ENCODE measurements at regions not wholly inside any gene's neighbourhood (a gene's known extent, or its start where the extent isn't known, plus 50 kb on each side); places are given as distances from the start of the nearest gene placed in this dataset.

GRCh38 chr5:107325866-107326265 is 344.9 kb downstream of the EFNA5 start:
- TF ChIP-seq GATA3 (IDR thresholded peaks at IDR 0.05; ENCODE audit: low read depth, low read length), result no peak
- TF ChIP-seq GATA2 (IDR thresholded peaks at IDR 0.05; ENCODE audit: low read depth, low read length), result no peak

DNA sequence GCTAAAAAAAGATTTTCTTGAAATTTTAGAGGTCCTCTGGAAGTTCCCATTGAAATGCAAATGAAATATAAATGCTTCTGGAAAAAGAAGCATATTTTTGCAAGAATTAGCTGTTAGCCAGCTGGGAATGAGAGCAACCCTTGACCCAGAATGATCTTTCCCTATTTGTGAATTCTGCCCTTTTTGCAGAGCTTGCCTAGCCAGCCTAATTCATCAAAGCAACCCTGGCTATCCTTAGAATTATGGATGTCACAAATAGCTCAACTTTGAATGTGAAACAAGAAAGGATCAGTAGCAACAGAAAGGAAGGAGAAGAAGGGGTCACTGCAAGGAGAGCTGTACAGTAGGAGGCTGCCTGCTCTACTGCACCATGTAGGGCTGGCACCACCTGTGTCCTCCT is 345.9 kb downstream of the EFNA5 start:
- no peak for TF ChIP-seq GATA2 (IDR thresholded peaks at IDR 0.05; ENCODE audit: low read depth, low read length)
- no peak for TF ChIP-seq GATA3 (IDR thresholded peaks at IDR 0.05; ENCODE audit: low read depth, low read length)

DNA sequence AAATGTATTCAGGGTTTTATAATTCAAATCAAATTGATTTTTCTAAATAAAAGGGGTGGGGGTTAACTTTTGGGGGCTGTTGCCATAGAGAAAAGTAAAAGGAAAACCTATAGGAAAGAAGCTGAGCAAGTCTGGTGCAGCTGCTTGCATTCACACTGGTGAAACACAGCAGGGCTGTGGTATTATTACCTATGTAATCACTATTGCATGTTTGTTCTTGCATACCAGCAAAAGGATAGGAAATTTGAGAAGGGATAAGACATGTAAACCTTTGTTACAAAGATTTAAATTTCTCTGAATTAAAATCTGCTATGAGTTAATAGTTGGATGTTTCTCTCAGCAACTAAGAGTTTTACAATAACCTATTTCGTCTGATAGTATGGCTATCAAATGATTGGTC is 346.7 kb downstream of the EFNA5 start:
- no peak for TF ChIP-seq GATA3 (IDR thresholded peaks at IDR 0.05; ENCODE audit: low read depth, low read length)
- TF ChIP-seq GATA2 (IDR thresholded peaks at IDR 0.05; ENCODE audit: low read depth, low read length), result no peak

DNA sequence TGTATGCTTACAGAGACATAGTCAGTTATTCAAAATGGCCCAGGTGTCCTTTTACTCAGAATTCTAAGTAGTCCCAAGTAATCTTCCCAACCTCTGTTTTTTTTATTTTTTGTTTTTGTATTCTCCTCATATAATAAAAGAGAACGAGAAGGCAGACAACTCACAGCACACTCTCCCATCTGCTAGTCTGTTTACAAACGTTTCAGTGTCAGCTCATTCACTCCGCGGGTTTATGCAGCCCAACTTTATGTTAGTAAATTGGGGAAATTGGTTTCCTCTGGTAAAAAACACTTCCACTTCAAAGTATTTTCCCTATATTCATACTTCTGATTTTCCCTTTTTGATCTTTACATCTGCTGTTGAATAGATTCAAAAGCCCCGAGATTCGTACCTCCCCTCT is 347.2 kb downstream of the EFNA5 start:
- TF ChIP-seq GATA2 (IDR thresholded peaks at IDR 0.05; ENCODE audit: low read depth, low read length), result no peak

DNA sequence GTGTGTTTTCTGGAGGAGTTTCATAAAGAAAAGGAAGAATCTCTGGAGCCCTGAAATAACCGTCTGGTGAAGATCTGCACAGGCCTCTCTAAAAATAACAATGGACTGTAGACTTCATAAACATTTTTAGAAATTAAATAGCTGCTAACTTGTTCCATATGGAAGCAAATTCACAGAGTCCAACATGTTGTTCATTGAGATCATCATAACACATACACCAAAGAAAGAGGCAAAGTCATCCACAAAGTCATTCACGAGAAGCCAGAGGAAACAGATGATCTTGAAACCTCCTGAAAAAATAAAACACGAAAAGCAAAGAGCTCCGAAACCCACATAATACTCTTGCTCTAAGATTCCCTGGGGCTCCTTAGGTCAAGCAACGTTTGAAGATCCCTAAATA is 347.8 kb downstream of the EFNA5 start:
- TF ChIP-seq GATA3 (IDR thresholded peaks at IDR 0.05; ENCODE audit: low read depth, low read length), result no peak
- TF ChIP-seq GATA2 (IDR thresholded peaks at IDR 0.05; ENCODE audit: low read depth, low read length), result no peak

DNA sequence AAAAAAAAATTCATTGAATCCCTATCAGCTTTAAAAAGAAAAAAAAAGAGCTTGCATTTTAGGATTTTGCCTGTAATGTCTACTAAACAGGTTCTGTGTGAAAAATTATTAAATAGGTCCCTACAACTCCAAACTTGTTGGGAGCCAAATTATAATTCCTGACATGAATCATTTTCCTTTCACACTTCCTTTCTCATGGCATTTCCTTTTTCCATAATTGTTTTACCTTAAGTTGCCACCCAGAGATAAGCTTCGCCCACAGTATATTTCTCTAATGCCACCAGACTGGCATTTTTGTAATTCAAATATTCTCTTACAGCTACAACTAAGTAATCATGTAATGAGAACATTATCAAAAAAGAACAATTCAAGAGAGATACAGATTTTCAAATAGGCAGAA is 348.8 kb downstream of the EFNA5 start:
- no peak for TF ChIP-seq GATA3 (IDR thresholded peaks at IDR 0.05; ENCODE audit: low read depth, low read length)
- TF ChIP-seq GATA2 (IDR thresholded peaks at IDR 0.05; ENCODE audit: low read depth, low read length), result no peak

GRCh38 chr5:107320846-107321245 is 349.9 kb downstream of the EFNA5 start:
- no peak for TF ChIP-seq GATA2 (IDR thresholded peaks at IDR 0.05; ENCODE audit: low read depth, low read length)
- TF ChIP-seq GATA3 (IDR thresholded peaks at IDR 0.05; ENCODE audit: low read depth, low read length), result no peak

- TF ChIP-seq GATA3 (IDR thresholded peaks at IDR 0.05; ENCODE audit: low read depth, low read length) (no peak), GATA2 (IDR thresholded peaks at IDR 0.05; ENCODE audit: low read depth, low read length) (no peak)
Observed at GRCh38 chr5:107320376-107320775, 350.4 kb downstream of the EFNA5 start.

GRCh38 chr5:107319901-107320300 is 350.8 kb downstream of the EFNA5 start:
- no peak for TF ChIP-seq GATA2 (IDR thresholded peaks at IDR 0.05; ENCODE audit: low read depth, low read length)
- TF ChIP-seq GATA3 (IDR thresholded peaks at IDR 0.05; ENCODE audit: low read depth, low read length), result no peak

DNA sequence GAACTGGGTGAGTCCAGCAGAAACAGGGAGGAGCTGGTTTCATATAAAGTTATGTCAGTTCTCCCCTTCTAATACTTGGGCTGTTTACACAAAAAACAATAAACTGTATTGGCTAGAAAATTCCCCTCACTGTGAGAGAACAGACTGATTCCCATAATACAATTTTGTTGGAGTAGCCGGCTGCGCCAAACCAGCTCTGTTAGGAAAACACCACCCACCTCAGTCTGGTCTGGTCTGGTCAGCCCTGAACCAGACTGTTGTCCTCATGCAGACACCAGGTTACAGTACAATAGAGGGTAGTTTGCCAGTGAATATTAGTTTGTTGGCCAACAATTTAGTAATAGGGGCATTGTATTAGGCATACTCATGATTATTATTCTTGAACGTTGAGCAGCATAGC is 356.4 kb downstream of the EFNA5 start:
- TF ChIP-seq GATA3 (IDR thresholded peaks at IDR 0.05; ENCODE audit: low read depth, low read length) (no peak), GATA2 (IDR thresholded peaks at IDR 0.05; ENCODE audit: low read depth, low read length) (no peak)

DNA sequence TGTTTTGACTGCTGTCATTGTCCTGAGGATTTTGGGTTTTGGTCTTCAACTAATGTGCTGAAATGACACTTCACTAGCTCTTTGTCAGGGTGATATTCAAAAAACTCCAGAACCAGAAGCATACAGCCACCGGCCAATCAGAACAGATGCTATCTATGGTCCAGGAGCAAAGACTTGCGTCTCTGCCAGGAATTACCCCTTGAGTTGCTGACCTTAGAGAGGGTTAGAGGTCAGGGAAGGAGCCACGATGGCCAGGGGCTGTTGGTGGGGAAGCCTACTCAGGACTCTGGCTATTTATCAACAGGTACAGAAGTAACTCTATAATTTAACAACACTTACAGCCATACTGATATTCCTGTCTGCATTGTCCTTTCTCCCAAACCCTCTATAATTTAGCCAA is 356.8 kb downstream of the EFNA5 start:
- TF ChIP-seq GATA3 (IDR thresholded peaks at IDR 0.05; ENCODE audit: low read depth, low read length) (no peak), GATA2 (IDR thresholded peaks at IDR 0.05; ENCODE audit: low read depth, low read length) (no peak)

GRCh38 chr5:107313098-107313497 is 357.6 kb downstream of the EFNA5 start:
- no peak for TF ChIP-seq GATA2 (IDR thresholded peaks at IDR 0.05; ENCODE audit: low read depth, low read length)
- no peak for TF ChIP-seq GATA3 (IDR thresholded peaks at IDR 0.05; ENCODE audit: low read depth, low read length)

DNA sequence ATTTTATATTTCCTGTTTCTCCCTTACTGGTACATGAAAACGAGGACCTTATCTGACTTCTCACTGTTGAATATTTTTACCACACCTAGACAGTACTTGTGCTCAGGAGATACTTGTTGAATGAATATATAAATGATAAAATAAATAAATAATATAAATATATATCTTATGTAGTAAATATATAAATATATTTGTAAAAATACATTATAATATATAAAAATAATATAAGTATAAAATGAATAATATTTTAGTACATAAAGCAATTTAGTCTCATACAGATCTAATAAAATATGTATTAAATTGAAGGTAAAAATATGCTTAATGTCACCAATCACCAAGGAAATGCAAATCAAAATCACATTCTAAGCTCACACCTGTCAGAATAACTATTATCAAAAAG is 360.6 kb downstream of the EFNA5 start:
- no peak for TF ChIP-seq GATA3 (IDR thresholded peaks at IDR 0.05; ENCODE audit: low read depth, low read length)
- no peak for TF ChIP-seq GATA2 (IDR thresholded peaks at IDR 0.05; ENCODE audit: low read depth, low read length)

GRCh38 chr5:107306594-107306993 is 364.1 kb downstream of the EFNA5 start:
- no peak for TF ChIP-seq GATA2 (IDR thresholded peaks at IDR 0.05; ENCODE audit: low read depth, low read length)
- no peak for TF ChIP-seq GATA3 (IDR thresholded peaks at IDR 0.05; ENCODE audit: low read depth, low read length)

- TF ChIP-seq GATA3 (IDR thresholded peaks at IDR 0.05; ENCODE audit: low read depth, low read length) (no peak), GATA2 (IDR thresholded peaks at IDR 0.05; ENCODE audit: low read depth, low read length) (no peak)
Observed at GRCh38 chr5:107306002-107306401, 364.7 kb downstream of the EFNA5 start.

- TF ChIP-seq GATA3 (IDR thresholded peaks at IDR 0.05; ENCODE audit: low read depth, low read length) (no peak), GATA2 (IDR thresholded peaks at IDR 0.05; ENCODE audit: low read depth, low read length) (no peak)
Observed at GRCh38 chr5:107304684-107305083, 366.1 kb downstream of the EFNA5 start.
